CD4-positive, alpha-beta T cell treated with Interleukin-15 for 4 hours (primary cell): ENCODE measurements at regions not wholly inside any gene's neighbourhood (a gene's known extent, or its start where the extent isn't known, plus 50 kb on each side); places are given as distances from the start of the nearest gene placed in this dataset.
A peak's percentile ranks its signal among the peaks of the same experiment; 100 is the strongest.

Experiments
- DNase-seq: peaks from one replicate; pipeline ENCODE4 v3.0.0-alpha.2; 2020; ENCODE audit warnings: low spot score

- no peak for DNase-seq
Observed at GRCh38 chr2:71277536-71278103, 50.7 kb upstream of the PAIP2B start.

- no peak for DNase-seq
Observed at GRCh38 chr2:71277147-71277475, 50.2 kb upstream of the PAIP2B start.

GRCh38 chr2:71276311-71277146 is 49.6 kb upstream of the PAIP2B start:
- peak; percentile 72 for DNase-seq
